C4-2B (cell line): ENCODE measurements at regions not wholly inside any gene's neighbourhood (a gene's known extent, or its start where the extent isn't known, plus 50 kb on each side); places are given as distances from the start of the nearest gene placed in this dataset.

Experiments
- ZFX ChIP-seq: fragments of 450-650 bp; IDR thresholded peaks from 2 replicates; pipeline ENCODE4 v1.6.1; 2017
- TF ChIP-seq, protein P1 (sequence below): fragments of 450-650 bp; conservative IDR thresholded peaks from 2 replicates; pipeline ENCODE4 v1.5.1; 2017; ENCODE audit warnings: mild to moderate bottlenecking

DNA sequence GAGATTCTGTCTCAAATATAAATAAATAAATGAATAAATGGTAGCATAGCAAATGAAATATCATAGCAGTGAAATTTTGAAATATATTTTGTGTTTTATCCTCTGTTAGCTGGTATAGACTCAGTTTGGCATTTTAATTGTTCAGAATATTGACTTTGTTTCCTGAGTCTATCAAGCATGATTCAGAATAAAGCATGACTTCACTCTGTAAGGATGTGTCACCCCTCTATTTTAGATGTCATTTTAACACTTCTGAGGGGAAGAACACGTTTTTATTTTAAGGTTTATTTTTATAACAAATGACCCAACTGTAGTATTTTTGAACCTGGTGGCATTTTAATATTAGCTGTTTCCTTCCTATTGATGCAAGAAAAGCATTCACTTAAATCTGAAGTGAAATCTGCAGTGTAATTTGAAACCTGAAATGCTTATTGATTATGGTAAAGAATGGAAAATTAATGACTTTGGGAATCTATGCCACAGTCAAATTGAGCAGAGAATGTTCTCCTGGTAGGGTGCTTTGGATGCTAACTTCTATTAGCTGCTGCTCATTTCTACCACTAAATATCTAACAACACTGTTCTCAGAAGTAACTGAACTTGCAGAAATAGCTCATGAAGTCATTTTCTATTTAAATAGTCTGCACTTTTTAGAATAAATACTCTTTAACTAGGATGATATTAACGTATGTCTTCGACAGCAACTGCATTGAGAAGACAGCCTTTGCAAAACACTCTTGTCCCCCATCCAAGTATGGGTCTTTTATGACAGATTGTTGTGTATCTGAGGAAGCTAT, 114.2 kb downstream of the SOX4 start:
- TF ChIP-seq, protein P1, sequence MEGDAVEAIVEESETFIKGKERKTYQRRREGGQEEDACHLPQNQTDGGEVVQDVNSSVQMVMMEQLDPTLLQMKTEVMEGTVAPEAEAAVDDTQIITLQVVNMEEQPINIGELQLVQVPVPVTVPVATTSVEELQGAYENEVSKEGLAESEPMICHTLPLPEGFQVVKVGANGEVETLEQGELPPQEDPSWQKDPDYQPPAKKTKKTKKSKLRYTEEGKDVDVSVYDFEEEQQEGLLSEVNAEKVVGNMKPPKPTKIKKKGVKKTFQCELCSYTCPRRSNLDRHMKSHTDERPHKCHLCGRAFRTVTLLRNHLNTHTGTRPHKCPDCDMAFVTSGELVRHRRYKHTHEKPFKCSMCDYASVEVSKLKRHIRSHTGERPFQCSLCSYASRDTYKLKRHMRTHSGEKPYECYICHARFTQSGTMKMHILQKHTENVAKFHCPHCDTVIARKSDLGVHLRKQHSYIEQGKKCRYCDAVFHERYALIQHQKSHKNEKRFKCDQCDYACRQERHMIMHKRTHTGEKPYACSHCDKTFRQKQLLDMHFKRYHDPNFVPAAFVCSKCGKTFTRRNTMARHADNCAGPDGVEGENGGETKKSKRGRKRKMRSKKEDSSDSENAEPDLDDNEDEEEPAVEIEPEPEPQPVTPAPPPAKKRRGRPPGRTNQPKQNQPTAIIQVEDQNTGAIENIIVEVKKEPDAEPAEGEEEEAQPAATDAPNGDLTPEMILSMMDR = no peak
- TF ChIP-seq ZFX = no peak
